SK-N-SH (cell line): ENCODE measurements at regions not wholly inside any gene's neighbourhood (a gene's known extent, or its start where the extent isn't known, plus 50 kb on each side); places are given as distances from the start of the nearest gene placed in this dataset.

Experiments used
- CTCF ChIA-PET: fragments of 300-600, 350-600 bp; formaldehyde crosslinking; extraction: SDS; loops from one replicate; lab custom pipeline; 2021; lab: Yijun Ruan, JAX
- POLR2A ChIA-PET: fragments of 350-600 bp; sonication (Branson Sonifier 250); formaldehyde crosslinking; extraction: SDS; loops from one replicate; lab custom pipeline; 2020; ENCODE audit warnings: antibody characterized with exemption, inconsistent platforms; lab: Yijun Ruan, JAX
- DNase-seq: peaks from one replicate; pipeline ENCODE4 v3.0.0; 2012
- H2AFZ ChIP-seq: fragments of 200-600 bp; sonication (generic); 2 replicates; pipeline ENCODE4 v1.8.1; 2016; ENCODE audit warnings: antibody characterized with exemption, mild to moderate bottlenecking, low read depth
- H3F3A ChIP-seq: fragments of 200-600 bp; sonication (generic); replicated peaks from 2 replicates; pipeline ENCODE3; 2016; ENCODE audit warnings: antibody characterized with exemption, mild to moderate bottlenecking; ENCODE audit not compliant: insufficient read depth
- H3K27ac ChIP-seq, 2 experiments: fragments of 200-500 bp in 1 of 2; fragments of 200-600 bp in 1 of 2; sonication (Bioruptor generic) in 1 of 2; sonication (generic), shearing (Covaris generic) in 1 of 2; 2 replicates each; pipeline versions ENCODE4 v1.5.1 to v1.6.1; 2014 to 2016; ENCODE audit warnings: low read depth in 2 of 2, inconsistent platforms in 1 of 2, low read length in 1 of 2, mild to moderate bottlenecking in 1 of 2, mixed read lengths in 1 of 2
- H3K27me3 ChIP-seq: fragments of 200-600 bp; sonication (generic), shearing (Covaris generic); 2 replicates; pipeline ENCODE4 v1.6.1; 2016; ENCODE audit warnings: mixed run types; ENCODE audit not compliant: insufficient read depth
- H3K36me3 ChIP-seq, 2 experiments: fragments of 200-500 bp in 1 of 2; fragments of 200-600 bp in 1 of 2; sonication (Bioruptor generic) in 1 of 2; sonication (generic) in 1 of 2; replicated peaks in 1 of 2; 2 replicates each; pipeline versions ENCODE3 to v1.5.1; 2014 to 2016; ENCODE audit warnings: low read length in 1 of 2, mild to moderate bottlenecking in 1 of 2; ENCODE audit not compliant: insufficient read depth in 2 of 2, control insufficient read depth in 1 of 2
- H3K4me1 ChIP-seq, 2 experiments: fragments of 200-500 bp in 1 of 2; fragments of 200-600 bp in 1 of 2; sonication (Bioruptor generic) in 1 of 2; sonication (generic), shearing (Covaris generic) in 1 of 2; 2 replicates each; pipeline versions ENCODE4 v1.5.1 to v1.6.1; 2014 to 2016; ENCODE audit warnings: low read depth in 1 of 2, low read length in 1 of 2, mixed run types in 1 of 2; ENCODE audit not compliant: insufficient read depth in 2 of 2, control insufficient read depth in 1 of 2
- H3K4me2 ChIP-seq: fragments of 200-600 bp; sonication (generic), shearing (Covaris generic); 2 replicates; pipeline ENCODE4 v1.6.1; 2017; ENCODE audit warnings: mixed run types
- H3K4me3 ChIP-seq, 2 experiments: fragments of 200-500 bp in 1 of 2; fragments of 200-600 bp in 1 of 2; sonication (Bioruptor generic) in 1 of 2; sonication (generic), shearing (Covaris generic) in 1 of 2; 2 replicates each; pipeline versions ENCODE4 v1.5.1 to v1.8.1; 2014 to 2016; ENCODE audit warnings: low read depth in 2 of 2, inconsistent platforms in 1 of 2, low read length in 1 of 2, mild to moderate bottlenecking in 1 of 2, mixed read lengths in 1 of 2, moderate library complexity in 1 of 2
- H3K79me2 ChIP-seq: fragments of 200-600 bp; sonication (generic); 2 replicates; pipeline ENCODE4 v1.8.1; 2017; ENCODE audit warnings: mild to moderate bottlenecking; ENCODE audit not compliant: insufficient read depth
- H3K9ac ChIP-seq: fragments of 200-600 bp; sonication (generic); 2 replicates; pipeline ENCODE4 v1.6.1; 2017; ENCODE audit warnings: mixed run types
- H3K9me2 ChIP-seq: fragments of 200-600 bp; sonication (generic); 2 replicates; pipeline ENCODE4 v1.6.1; 2017; ENCODE audit warnings: mixed run types
- H3K9me3 ChIP-seq: fragments of 200-600 bp; sonication (generic); 2 replicates; pipeline ENCODE4 v1.6.1; 2017; ENCODE audit warnings: mixed run types, mild to moderate bottlenecking, moderate library complexity
- H4K20me1 ChIP-seq: fragments of 200-600 bp; sonication (generic); 2 replicates; pipeline ENCODE4 v1.6.1; 2017; ENCODE audit warnings: mild to moderate bottlenecking, mixed run types; ENCODE audit not compliant: insufficient read depth
- CTCF ChIP-seq: fragments of 200-600 bp; sonication (generic); IDR thresholded peaks from 2 replicates; pipeline ENCODE4 v1.6.1; 2017; ENCODE audit warnings: antibody characterized with exemption, mild to moderate bottlenecking, moderate library complexity
- ELF1 ChIP-seq: IDR thresholded peaks from 2 replicates; pipeline ENCODE4 v1.4.0; 2012
- EP300 ChIP-seq, 2 experiments: IDR thresholded peaks; 2 replicates each; pipeline versions ENCODE4 v1.4.0 to v1.6.1; 2012; ENCODE audit warnings: borderline replicate concordance in 1 of 2, low read depth in 1 of 2, low read length in 1 of 2
- FOSL2 ChIP-seq: IDR thresholded peaks from 2 replicates; pipeline ENCODE4 v1.4.0; 2012; ENCODE audit warnings: low read depth, mild to moderate bottlenecking, moderate library complexity, borderline replicate concordance
- GABPA ChIP-seq: IDR thresholded peaks from 2 replicates; pipeline ENCODE4 v1.4.0; 2012; ENCODE audit warnings: low read depth, mild to moderate bottlenecking
- GATA2 ChIP-seq: sonication (generic); formaldehyde crosslinking; IDR thresholded peaks from 2 replicates; pipeline ENCODE4 v1.5.0; 2020; ENCODE audit warnings: mild to moderate bottlenecking, missing genetic modification reagents
- JUND ChIP-seq: IDR thresholded peaks from 2 replicates; pipeline ENCODE4 v1.4.0; 2012
- MAX ChIP-seq: IDR thresholded peaks from 2 replicates; pipeline ENCODE4 v1.4.0; 2012; ENCODE audit warnings: low read depth
- NFIC ChIP-seq: IDR thresholded peaks from 2 replicates; pipeline ENCODE4 v1.4.0; 2012; ENCODE audit warnings: borderline replicate concordance
- NRF1 ChIP-seq: IDR thresholded peaks from 2 replicates; pipeline ENCODE4 v1.6.1; 2012; ENCODE audit warnings: low read depth, mild to moderate bottlenecking, low read length
- POLR2AphosphoS5 ChIP-seq: IDR thresholded peaks from 2 replicates; pipeline ENCODE4 v1.6.1; 2012; ENCODE audit warnings: low read depth, low read length
- RCOR1 ChIP-seq: fragments of 150-350 bp; IDR thresholded peaks from 2 replicates; pipeline ENCODE4 v1.6.1; 2017; ENCODE audit warnings: antibody characterized with exemption, low read length
- REST ChIP-seq: IDR thresholded peaks from 2 replicates; pipeline ENCODE4 v1.6.1; 2012; ENCODE audit warnings: mild to moderate bottlenecking, low read depth, low read length, moderate library complexity
- SIN3A ChIP-seq: IDR thresholded peaks from 2 replicates; pipeline ENCODE4 v1.6.1; 2012; ENCODE audit warnings: low read depth, mild to moderate bottlenecking, low read length, moderate library complexity, borderline replicate concordance
- SMC3 ChIP-seq: IDR thresholded peaks from 2 replicates; pipeline ENCODE4 v1.6.1; 2012; ENCODE audit warnings: low read depth, low read length, improper control_type of control experiment
- TCF12 ChIP-seq: IDR thresholded peaks from 2 replicates; pipeline ENCODE4 v1.4.0; 2012
- TEAD4 ChIP-seq: IDR thresholded peaks from 2 replicates; pipeline ENCODE4 v1.4.0; 2012; ENCODE audit warnings: mild to moderate bottlenecking, borderline replicate concordance; ENCODE audit not compliant: insufficient read depth
- USF1 ChIP-seq: IDR thresholded peaks from 2 replicates; pipeline ENCODE4 v1.4.0; 2012; ENCODE audit warnings: low read depth, borderline replicate concordance
- WGBS: methylation state at CpG from one replicate; pipeline ENCODE4 v1.1.6; 2017; ENCODE audit warnings: low lambda C conversion rate; 5-methylcytosine and 5-hydroxymethylcytosine counted together

GRCh38 chr11:112797092-112797491 is 164.1 kb upstream of the NCAM1 start:
- H3K9me2 ChIP-seq, result no peaks in the 10 kb centered on the region
- POLR2A ChIA-PET, result no interaction called here
- H2AFZ ChIP-seq, result no peak overlapping the region
- no peak for TF ChIP-seq SMC3
- no peak for TF ChIP-seq NRF1
- TF ChIP-seq SIN3A, result no peak
- TF ChIP-seq NFIC, result no peak
- no peak for TF ChIP-seq ELF1
- TF ChIP-seq REST, result no peak
- no peak for TF ChIP-seq JUND
- TF ChIP-seq FOSL2, result no peak
- TF ChIP-seq TCF12, result no peak
- TF ChIP-seq GATA2 (CRISPR knock-in tag), result no peak
- no peak for TF ChIP-seq MAX
- TF ChIP-seq RCOR1, result no peak
- no peak for TF ChIP-seq POLR2AphosphoS5
- no peak for TF ChIP-seq USF1
- no peak for TF ChIP-seq GABPA
- TF ChIP-seq EP300 (IDR thresholded peaks at IDR 0.05; ENCODE audit: borderline replicate concordance in 1 of 2, low read depth in 1 of 2, low read length in 1 of 2), result no peak
- TF ChIP-seq CTCF, result no peak
- TF ChIP-seq TEAD4, result no peak
- H3K4me3 ChIP-seq, result no peak overlapping the region
- no peak overlapping the region for H3K4me2 ChIP-seq
- peak; percentile 46 for DNase-seq
- no peaks in the 10 kb centered on the region for H3K36me3 ChIP-seq
- H4K20me1 ChIP-seq, result no peaks in the 10 kb centered on the region
- no peak overlapping the region for H3K9ac ChIP-seq
- H3K4me1 ChIP-seq, result peaks cover 0 to 31% of the 10 kb centered on the region in 2 experiments; a peak in 1 of 4 replicates
- H3F3A ChIP-seq, result no peaks in the 10 kb centered on the region
- no peak overlapping the region; a peak in 1 of 4 replicates for H3K27ac ChIP-seq
- H3K9me3 ChIP-seq, result no peaks in the 10 kb centered on the region
- CTCF ChIA-PET, result interaction anchor here (0.8 to 2.8 kb wide), 5 partner anchors 10 to 493 kb away, joined by 3 to 13 read pairs (median 4); no protein-coding TSS in a partner anchor
- no peaks in the 10 kb centered on the region for H3K27me3 ChIP-seq
- H3K79me2 ChIP-seq, result no peaks in the 10 kb centered on the region
- 83% methylated on average over 2 of the region's 2 CpGs for WGBS
